K562 (cell line): ENCODE measurements at regions not wholly inside any gene's neighbourhood (a gene's known extent, or its start where the extent isn't known, plus 50 kb on each side); places are given as distances from the start of the nearest gene placed in this dataset.

Experiments used
- ASH1L ChIP-seq: fragments of 450-650 bp; IDR thresholded peaks from 2 replicates; pipeline ENCODE4 v1.6.1; 2018; ENCODE audit warnings: borderline replicate concordance, mild to moderate bottlenecking, low read depth; ENCODE audit not compliant: partially characterized antibody
- ATF3 ChIP-seq, 2 experiments: fragments of 450-650 bp in 1 of 2; sonication (generic) in 1 of 2; formaldehyde crosslinking in 1 of 2; IDR thresholded peaks in 1 of 2; conservative IDR thresholded peaks in 1 of 2; 2 replicates each; pipeline versions ENCODE4 v1.6.1 to v1.8.1; 2016 to 2023; ENCODE audit warnings: mild to moderate bottlenecking in 2 of 2, moderate library complexity in 2 of 2, inconsistent platforms in 1 of 2, missing genetic modification reagents in 1 of 2
- BCLAF1 ChIP-seq, 2 experiments: fragments of 450-650 bp in 1 of 2; IDR thresholded peaks; 2 replicates each; pipeline ENCODE4 v1.6.1; 2011 to 2017; ENCODE audit warnings: low read depth in 2 of 2, antibody characterized with exemption in 1 of 2, borderline replicate concordance in 1 of 2, low read length in 1 of 2, mild to moderate bottlenecking in 1 of 2, mixed read lengths in 1 of 2; ENCODE audit not compliant: control insufficient read depth in 1 of 2
- CGGBP1 ChIP-seq: fragments of 250-450 bp; sonication (Bioruptor Pico); IDR thresholded peaks from 2 replicates; pipeline ENCODE4 v1.9.0; 2021; ENCODE audit warnings: mild to moderate bottlenecking
- HMGN3 ChIP-seq: IDR thresholded peaks from 2 replicates; pipeline ENCODE4 v1.6.1; 2011; ENCODE audit warnings: borderline replicate concordance, low read depth, mild to moderate bottlenecking, mixed read lengths, low read length; ENCODE audit not compliant: insufficient read length; ENCODE audit errors: extremely low read depth
- HNRNPL ChIP-seq: fragments of 200-400 bp; formaldehyde crosslinking; IDR thresholded peaks from 2 replicates; pipeline ENCODE4 v1.6.1; 2017; ENCODE audit warnings: low read depth, mild to moderate bottlenecking, low read length
- KDM1A ChIP-seq, 2 experiments: fragments of 450-650 bp; IDR thresholded peaks; 2 replicates each; pipeline ENCODE4 v1.6.1; 2016; ENCODE audit warnings: mild to moderate bottlenecking in 2 of 2
- MEF2D ChIP-seq: conservative IDR thresholded peaks from 2 replicates; pipeline ENCODE4 v1.6.1; 2016; ENCODE audit warnings: low read depth, missing genetic modification characterization, missing compliant biosample characterization
- NKRF ChIP-seq: fragments of 450-650 bp; IDR thresholded peaks from 2 replicates; pipeline ENCODE4 v1.6.1; 2016; ENCODE audit warnings: borderline replicate concordance
- POLR2AphosphoS5 ChIP-seq: IDR thresholded peaks from 2 replicates; pipeline ENCODE4 v1.6.1; 2011; ENCODE audit warnings: mild to moderate bottlenecking, low read depth, low read length, moderate library complexity; ENCODE audit not compliant: control insufficient read depth, insufficient read depth
- PTBP1 ChIP-seq: fragments of 200-400 bp; formaldehyde crosslinking; IDR thresholded peaks from 2 replicates; pipeline ENCODE4 v1.6.1; 2017; ENCODE audit warnings: low read depth, low read length
- RBFOX2 ChIP-seq: fragments of 200-400 bp; formaldehyde crosslinking; IDR thresholded peaks from 2 replicates; pipeline ENCODE4 v1.6.1; 2017; ENCODE audit warnings: low read depth, mild to moderate bottlenecking, low read length, moderate library complexity
- SIN3A ChIP-seq, 2 experiments: fragments of 150-350 bp in 1 of 2; IDR thresholded peaks; 2 replicates each; pipeline ENCODE4 v1.6.1; 2011 to 2016; ENCODE audit warnings: borderline replicate concordance in 2 of 2, low read depth in 2 of 2, low read length in 2 of 2, mild to moderate bottlenecking in 2 of 2, moderate library complexity in 2 of 2; ENCODE audit not compliant: control insufficient read depth in 1 of 2
- SNRNP70 ChIP-seq: fragments of 200-400 bp; formaldehyde crosslinking; optimal IDR thresholded peaks from 2 replicates; pipeline ENCODE3; 2017; ENCODE audit warnings: low read depth, low read length
- ZBTB33 ChIP-seq: sonication (generic); formaldehyde crosslinking; IDR thresholded peaks from 2 replicates; pipeline ENCODE4 v1.8.1; 2023; ENCODE audit warnings: mild to moderate bottlenecking, missing genetic modification reagents
- ZNF316 ChIP-seq: fragments of 450-650 bp; IDR thresholded peaks from 2 replicates; pipeline ENCODE4 v1.6.1; 2016
- ZNF699 ChIP-seq: fragments of 250-450 bp; sonication (Bioruptor Pico); IDR thresholded peaks from 2 replicates; pipeline ENCODE4 v1.8.0; 2021; ENCODE audit warnings: mild to moderate bottlenecking, moderate library complexity; ENCODE audit not compliant: insufficient replicate concordance

GRCh38 chr6:27129095-27129815 lies 118.2 kb upstream of the PRSS16 start (continued):
- TF ChIP-seq ZBTB33 (CRISPR knock-in tag) (0 out of 2 replicates have a peak, but pooled peaks have one; percentile 25), NKRF (peak; percentile 44; the same call in 1 of the 2 replicates), MEF2D (tag) (peak; percentile 48; the same call in 1 of the 2 replicates), ZNF699 (CRISPR knock-in tag) (no peak), ATF3 (IDR thresholded peaks at IDR 0.05) (0 out of 2 replicates have a peak, but pooled peaks have one; percentile 44), ATF3 (CRISPR knock-in tag; conservative IDR thresholded peaks at IDR 0.05) (no peak), PTBP1 (no peak), SIN3A (IDR thresholded peaks at IDR 0.05; ENCODE audit: borderline replicate concordance in 2 of 2, control insufficient read depth in 1 of 2, low read depth in 2 of 2, low read length in 2 of 2) (peak in 1 of 2 experiments; percentile 66; a peak in 1 of 4 replicates), SNRNP70 (no peak), ZNF316 (peak; percentile 97), CGGBP1 (CRISPR knock-in tag) (peak; percentile 29; the same call in 1 of the 2 replicates), HMGN3 (no peak), BCLAF1 (IDR thresholded peaks at IDR 0.05; ENCODE audit: borderline replicate concordance in 1 of 2, control insufficient read depth in 1 of 2, low read depth in 2 of 2, low read length in 1 of 2) (peak in 1 of 2 experiments; percentile 93; a peak in 1 of 4 replicates), KDM1A (IDR thresholded peaks at IDR 0.05) (peak; percentile 47 to 56), RBFOX2 (peak; percentile 55; the same call in 1 of the 2 replicates), HNRNPL (no peak), ASH1L (no peak), POLR2AphosphoS5 (peak; percentile 69)
